HepG2 (cell line): ENCODE measurements at regions not wholly inside any gene's neighbourhood (a gene's known extent, or its start where the extent isn't known, plus 50 kb on each side); places are given as distances from the start of the nearest gene placed in this dataset.

Experiments used
- ADNP ChIP-seq: sonication (generic); formaldehyde crosslinking; IDR thresholded peaks from 2 replicates; pipeline ENCODE4 v1.4.0; 2020; ENCODE audit warnings: missing genetic modification reagents
- DR1 ChIP-seq: sonication (generic); formaldehyde crosslinking; IDR thresholded peaks from 2 replicates; pipeline ENCODE4 v1.8.0; 2021; ENCODE audit warnings: mild to moderate bottlenecking, missing genetic modification reagents, inconsistent platforms
- ETV6 ChIP-seq: sonication (generic); formaldehyde crosslinking; conservative IDR thresholded peaks from 2 replicates; pipeline ENCODE4 v1.4.0; 2020; ENCODE audit warnings: missing genetic modification reagents
- KLF16 ChIP-seq, 2 experiments: sonication (generic) in 1 of 2; formaldehyde crosslinking in 1 of 2; IDR thresholded peaks; 2 replicates each; pipeline versions ENCODE4 v1.6.1 to v1.8.0; 2016 to 2023; ENCODE audit warnings: missing genetic modification reagents in 2 of 2, missing compliant biosample characterization in 1 of 2
- SMAD3 ChIP-seq: sonication (generic); formaldehyde crosslinking; IDR thresholded peaks from 2 replicates; pipeline ENCODE4 v1.4.0; 2020; ENCODE audit warnings: missing genetic modification reagents
- THAP7 ChIP-seq: sonication (generic); formaldehyde crosslinking; IDR thresholded peaks from 2 replicates; pipeline ENCODE4 v1.8.1; 2023; ENCODE audit warnings: mild to moderate bottlenecking, missing genetic modification reagents
- ZBTB42 ChIP-seq: sonication (generic); formaldehyde crosslinking; IDR thresholded peaks from 2 replicates; pipeline ENCODE4 v1.5.0; 2020; ENCODE audit warnings: mild to moderate bottlenecking, missing genetic modification reagents
- ZNF350 ChIP-seq: sonication (generic); formaldehyde crosslinking; IDR thresholded peaks from 2 replicates; pipeline ENCODE4 v1.4.0; 2020; ENCODE audit warnings: mild to moderate bottlenecking, low read depth, missing genetic modification reagents, borderline replicate concordance
- ZNF609 ChIP-seq: sonication (generic); formaldehyde crosslinking; IDR thresholded peaks from 2 replicates; pipeline ENCODE4 v1.4.0; 2020; ENCODE audit warnings: mild to moderate bottlenecking, missing genetic modification reagents, borderline replicate concordance
- ZSCAN31 ChIP-seq: sonication (generic); formaldehyde crosslinking; IDR thresholded peaks from 2 replicates; pipeline ENCODE4 v1.5.0; 2020; ENCODE audit warnings: low read depth, mild to moderate bottlenecking, missing genetic modification reagents
- TF ChIP-seq, protein P1 (sequence below): IDR thresholded peaks from 2 replicates; pipeline ENCODE4 v1.4.0; 2020; ENCODE audit warnings: mild to moderate bottlenecking, missing genetic modification reagents
- TF ChIP-seq, protein P2 (sequence below): sonication (generic); formaldehyde crosslinking; IDR thresholded peaks from 2 replicates; pipeline ENCODE4 v1.5.1; 2020; ENCODE audit warnings: missing genetic modification reagents, mild to moderate bottlenecking, borderline replicate concordance
- TF ChIP-seq, protein P3 (sequence below): sonication (generic); formaldehyde crosslinking; IDR thresholded peaks from 2 replicates; pipeline ENCODE4 v1.9.0; 2021; ENCODE audit warnings: missing genetic modification reagents, borderline replicate concordance

DNA sequence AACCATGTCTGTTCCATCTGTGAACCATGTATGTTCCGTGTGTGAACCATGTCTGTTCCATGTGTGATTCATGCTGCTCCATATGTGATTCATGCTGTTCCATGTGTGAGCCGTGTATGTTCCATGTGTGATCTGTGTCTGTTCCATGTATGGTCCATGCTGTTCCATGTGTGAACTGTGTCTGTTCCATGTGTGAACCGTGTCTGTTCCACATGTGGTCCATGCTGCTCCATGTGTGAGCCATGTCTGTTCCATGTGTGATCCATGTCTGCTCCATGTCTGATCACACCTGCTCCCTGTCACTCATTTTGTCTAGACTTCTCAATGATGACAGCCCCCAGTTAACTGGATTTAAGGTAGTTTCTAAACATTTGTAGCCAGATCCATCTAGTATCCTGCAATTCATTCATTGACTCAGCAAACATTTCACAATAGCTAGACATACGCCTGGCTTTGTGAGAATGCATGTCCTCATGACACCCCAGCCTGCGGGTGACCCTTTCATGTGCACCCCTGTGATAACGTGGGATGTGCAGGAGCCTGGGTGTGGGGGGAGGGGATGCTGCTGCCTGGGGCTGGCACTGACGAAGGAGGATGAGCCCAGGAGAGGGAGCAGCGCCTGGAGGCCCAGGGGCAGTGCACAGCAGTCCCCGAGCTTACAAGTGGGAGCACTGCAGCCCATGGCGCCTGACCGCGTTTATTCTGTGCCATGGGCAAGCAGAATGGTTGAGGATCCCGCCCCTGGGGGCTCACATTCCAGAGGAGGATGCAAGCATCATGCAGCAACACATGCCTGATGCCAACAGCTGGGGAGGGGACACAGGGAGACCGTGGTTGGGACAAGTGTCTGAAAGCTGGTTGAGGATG is 74.1 kb upstream of the METTL9 start (continued):
- TF ChIP-seq, protein P1, sequence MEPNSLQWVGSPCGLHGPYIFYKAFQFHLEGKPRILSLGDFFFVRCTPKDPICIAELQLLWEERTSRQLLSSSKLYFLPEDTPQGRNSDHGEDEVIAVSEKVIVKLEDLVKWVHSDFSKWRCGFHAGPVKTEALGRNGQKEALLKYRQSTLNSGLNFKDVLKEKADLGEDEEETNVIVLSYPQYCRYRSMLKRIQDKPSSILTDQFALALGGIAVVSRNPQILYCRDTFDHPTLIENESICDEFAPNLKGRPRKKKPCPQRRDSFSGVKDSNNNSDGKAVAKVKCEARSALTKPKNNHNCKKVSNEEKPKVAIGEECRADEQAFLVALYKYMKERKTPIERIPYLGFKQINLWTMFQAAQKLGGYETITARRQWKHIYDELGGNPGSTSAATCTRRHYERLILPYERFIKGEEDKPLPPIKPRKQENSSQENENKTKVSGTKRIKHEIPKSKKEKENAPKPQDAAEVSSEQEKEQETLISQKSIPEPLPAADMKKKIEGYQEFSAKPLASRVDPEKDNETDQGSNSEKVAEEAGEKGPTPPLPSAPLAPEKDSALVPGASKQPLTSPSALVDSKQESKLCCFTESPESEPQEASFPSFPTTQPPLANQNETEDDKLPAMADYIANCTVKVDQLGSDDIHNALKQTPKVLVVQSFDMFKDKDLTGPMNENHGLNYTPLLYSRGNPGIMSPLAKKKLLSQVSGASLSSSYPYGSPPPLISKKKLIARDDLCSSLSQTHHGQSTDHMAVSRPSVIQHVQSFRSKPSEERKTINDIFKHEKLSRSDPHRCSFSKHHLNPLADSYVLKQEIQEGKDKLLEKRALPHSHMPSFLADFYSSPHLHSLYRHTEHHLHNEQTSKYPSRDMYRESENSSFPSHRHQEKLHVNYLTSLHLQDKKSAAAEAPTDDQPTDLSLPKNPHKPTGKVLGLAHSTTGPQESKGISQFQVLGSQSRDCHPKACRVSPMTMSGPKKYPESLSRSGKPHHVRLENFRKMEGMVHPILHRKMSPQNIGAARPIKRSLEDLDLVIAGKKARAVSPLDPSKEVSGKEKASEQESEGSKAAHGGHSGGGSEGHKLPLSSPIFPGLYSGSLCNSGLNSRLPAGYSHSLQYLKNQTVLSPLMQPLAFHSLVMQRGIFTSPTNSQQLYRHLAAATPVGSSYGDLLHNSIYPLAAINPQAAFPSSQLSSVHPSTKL (CRISPR knock-in tag) = peak; percentile 100
- TF ChIP-seq KLF16 (CRISPR knock-in tag; IDR thresholded peaks at IDR 0.05) (peak in 1 of 2 experiments; percentile 98; a peak in 3 of 4 replicates), ZNF350 (peak; percentile 99), ZSCAN31 (CRISPR knock-in tag) (peak; percentile 93), SMAD3 (peak; percentile 96), ETV6 (CRISPR knock-in tag) (peak; percentile 96), DR1 (CRISPR knock-in tag) (peak; percentile 88), ZBTB42 (CRISPR knock-in tag) (peak; percentile 87; the same call in 1 of the 2 replicates), ADNP (peak; percentile 87), THAP7 (CRISPR knock-in tag) (peak; percentile 62), ZNF609 (CRISPR knock-in tag) (peak; percentile 99)
- TF ChIP-seq, protein P2, sequence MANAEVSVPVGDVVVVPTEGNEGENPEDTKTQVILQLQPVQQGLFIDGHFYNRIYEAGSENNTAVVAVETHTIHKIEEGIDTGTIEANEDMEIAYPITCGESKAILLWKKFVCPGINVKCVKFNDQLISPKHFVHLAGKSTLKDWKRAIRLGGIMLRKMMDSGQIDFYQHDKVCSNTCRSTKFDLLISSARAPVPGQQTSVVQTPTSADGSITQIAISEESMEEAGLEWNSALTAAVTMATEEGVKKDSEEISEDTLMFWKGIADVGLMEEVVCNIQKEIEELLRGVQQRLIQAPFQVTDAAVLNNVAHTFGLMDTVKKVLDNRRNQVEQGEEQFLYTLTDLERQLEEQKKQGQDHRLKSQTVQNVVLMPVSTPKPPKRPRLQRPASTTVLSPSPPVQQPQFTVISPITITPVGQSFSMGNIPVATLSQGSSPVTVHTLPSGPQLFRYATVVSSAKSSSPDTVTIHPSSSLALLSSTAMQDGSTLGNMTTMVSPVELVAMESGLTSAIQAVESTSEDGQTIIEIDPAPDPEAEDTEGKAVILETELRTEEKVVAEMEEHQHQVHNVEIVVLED (CRISPR knock-in tag) = peak; percentile 72; the same call in 1 of the 2 replicates
- TF ChIP-seq, protein P3, sequence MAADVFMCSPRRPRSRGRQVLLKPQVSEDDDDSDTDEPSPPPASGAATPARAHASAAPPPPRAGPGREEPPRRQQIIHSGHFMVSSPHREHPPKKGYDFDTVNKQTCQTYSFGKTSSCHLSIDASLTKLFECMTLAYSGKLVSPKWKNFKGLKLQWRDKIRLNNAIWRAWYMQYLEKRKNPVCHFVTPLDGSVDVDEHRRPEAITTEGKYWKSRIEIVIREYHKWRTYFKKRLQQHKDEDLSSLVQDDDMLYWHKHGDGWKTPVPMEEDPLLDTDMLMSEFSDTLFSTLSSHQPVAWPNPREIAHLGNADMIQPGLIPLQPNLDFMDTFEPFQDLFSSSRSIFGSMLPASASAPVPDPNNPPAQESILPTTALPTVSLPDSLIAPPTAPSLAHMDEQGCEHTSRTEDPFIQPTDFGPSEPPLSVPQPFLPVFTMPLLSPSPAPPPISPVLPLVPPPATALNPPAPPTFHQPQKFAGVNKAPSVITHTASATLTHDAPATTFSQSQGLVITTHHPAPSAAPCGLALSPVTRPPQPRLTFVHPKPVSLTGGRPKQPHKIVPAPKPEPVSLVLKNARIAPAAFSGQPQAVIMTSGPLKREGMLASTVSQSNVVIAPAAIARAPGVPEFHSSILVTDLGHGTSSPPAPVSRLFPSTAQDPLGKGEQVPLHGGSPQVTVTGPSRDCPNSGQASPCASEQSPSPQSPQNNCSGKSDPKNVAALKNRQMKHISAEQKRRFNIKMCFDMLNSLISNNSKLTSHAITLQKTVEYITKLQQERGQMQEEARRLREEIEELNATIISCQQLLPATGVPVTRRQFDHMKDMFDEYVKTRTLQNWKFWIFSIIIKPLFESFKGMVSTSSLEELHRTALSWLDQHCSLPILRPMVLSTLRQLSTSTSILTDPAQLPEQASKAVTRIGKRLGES (CRISPR knock-in tag) = peak; percentile 69; the same call in 1 of the 2 replicates
